Fibroblast of the conjunctiva (primary cell): ENCODE measurements at regions not wholly inside any gene's neighbourhood (a gene's known extent, or its start where the extent isn't known, plus 50 kb on each side); places are given as distances from the start of the nearest gene placed in this dataset.
"Not testable (repeated sequence)": the region's sequence is repeated elsewhere in the genome, so short reads cannot be mapped to it uniquely, and the experiment has no call there.

ENCODE experiments used
- DNase-seq: peaks from one replicate; pipeline ENCODE4 v3.0.0-alpha.2; 2010; ENCODE audit warnings: low read depth

- DNase-seq: no peak
Observed at GRCh38 chr2:71922499-71923142, 225.0 kb downstream of the CYP26B1 start.

- no peak for DNase-seq
Observed at GRCh38 chr2:71922091-71922490, 225.6 kb downstream of the CYP26B1 start.

GRCh38 chr2:71920819-71921218 lies 226.8 kb downstream of the CYP26B1 start:
- not testable (repeated sequence) for DNase-seq

- DNase-seq: peak; percentile 38
Observed at GRCh38 chr2:71919708-71920107, 228.0 kb downstream of the CYP26B1 start.

- DNase-seq: no peak
Observed at GRCh38 chr2:71910277-71910676, 237.4 kb downstream of the CYP26B1 start.

- DNase-seq: no peak
Observed at GRCh38 chr2:71908798-71909197, 238.9 kb downstream of the CYP26B1 start.

GRCh38 chr2:71907503-71907902 lies 240.2 kb downstream of the CYP26B1 start:
- DNase-seq: no peak

GRCh38 chr2:71906357-71906973 lies 241.2 kb downstream of the CYP26B1 start:
- no peak for DNase-seq

GRCh38 chr2:71905205-71905604 lies 242.5 kb downstream of the CYP26B1 start:
- no peak for DNase-seq

- DNase-seq: no peak
Observed at GRCh38 chr2:71903841-71904240, 243.8 kb downstream of the CYP26B1 start.

GRCh38 chr2:71901466-71901865 lies 246.2 kb downstream of the CYP26B1 start:
- no peak for DNase-seq

GRCh38 chr2:71898851-71899681 lies 248.6 kb downstream of the CYP26B1 start:
- no peak for DNase-seq

GRCh38 chr2:71898375-71898774 lies 249.3 kb downstream of the CYP26B1 start:
- no peak for DNase-seq

- DNase-seq: no peak
Observed at GRCh38 chr2:71897836-71898235, 249.8 kb downstream of the CYP26B1 start.

- DNase-seq: no peak
Observed at GRCh38 chr2:71897137-71897480, 250.6 kb downstream of the CYP26B1 start.

GRCh38 chr2:71896385-71897136 lies 251.1 kb downstream of the CYP26B1 start:
- DNase-seq: no peak

- DNase-seq: no peak
Observed at GRCh38 chr2:71895320-71896161, 252.1 kb downstream of the CYP26B1 start.

- DNase-seq: no peak
Observed at GRCh38 chr2:71894261-71894660, 253.4 kb downstream of the CYP26B1 start.

- DNase-seq: no peak
Observed at GRCh38 chr2:71893646-71894045, 254.0 kb downstream of the CYP26B1 start.

- no peak for DNase-seq
Observed at GRCh38 chr2:71892896-71893295, 254.8 kb downstream of the CYP26B1 start.

- no peak for DNase-seq
Observed at GRCh38 chr2:71892423-71892730, 255.3 kb downstream of the CYP26B1 start.
